Activated T-cell treated with anti-CD3 and anti-CD28 coated beads, Interleukin-2, amount 50 U/mL, for 1 hour (primary cell): ENCODE measurements at regions not wholly inside any gene's neighbourhood (a gene's known extent, or its start where the extent isn't known, plus 50 kb on each side); places are given as distances from the start of the nearest gene placed in this dataset.
A peak's percentile ranks its signal among the peaks of the same experiment; 100 is the strongest.
"Not testable (repeated sequence)": the region's sequence is repeated elsewhere in the genome, so short reads cannot be mapped to it uniquely, and the experiment has no call there.

Source experiments
- DNase-seq: peaks from one replicate; pipeline ENCODE4 v3.0.0-alpha.2; 2020

DNA sequence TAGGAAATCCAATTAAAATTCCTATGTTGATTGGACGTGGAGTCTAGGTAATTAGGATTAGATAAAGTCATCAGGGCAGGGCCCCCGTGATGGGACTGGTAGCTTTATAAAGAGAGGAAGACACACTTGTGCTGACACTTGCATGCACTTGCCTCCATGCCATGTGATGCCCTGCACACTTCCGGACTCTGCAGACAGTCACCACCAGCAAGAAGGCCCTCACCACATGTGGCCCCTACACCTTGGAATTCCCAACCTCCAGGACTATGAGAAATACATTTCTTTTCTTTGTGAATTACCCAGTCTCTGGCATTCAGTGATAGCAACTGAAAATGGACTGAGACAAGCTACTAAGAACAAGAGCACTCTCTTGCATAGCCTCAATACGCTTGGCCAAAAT, 90.6 kb downstream of the CRYGS start:
- no peak for DNase-seq

DNA sequence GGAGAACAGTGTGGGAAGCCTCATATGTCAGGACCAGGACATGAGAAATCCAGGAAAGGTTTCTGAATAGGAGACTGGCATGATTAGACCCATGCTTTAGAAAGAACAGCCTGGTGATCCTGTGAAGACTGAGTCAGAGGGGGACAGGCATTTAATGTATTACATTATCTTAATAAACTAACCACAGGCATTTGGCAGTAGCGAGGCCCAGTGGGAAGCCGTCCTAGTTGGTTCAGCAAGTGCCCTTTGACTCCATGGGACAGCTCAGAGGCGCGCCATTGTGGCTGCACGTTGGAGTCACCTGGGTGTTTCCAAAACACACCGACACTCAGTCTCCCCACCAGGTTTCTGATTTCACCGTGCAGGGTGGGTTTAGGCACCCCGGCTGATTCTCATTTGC, 90.5 kb upstream of the DGKG start:
- no peak for DNase-seq

DNA sequence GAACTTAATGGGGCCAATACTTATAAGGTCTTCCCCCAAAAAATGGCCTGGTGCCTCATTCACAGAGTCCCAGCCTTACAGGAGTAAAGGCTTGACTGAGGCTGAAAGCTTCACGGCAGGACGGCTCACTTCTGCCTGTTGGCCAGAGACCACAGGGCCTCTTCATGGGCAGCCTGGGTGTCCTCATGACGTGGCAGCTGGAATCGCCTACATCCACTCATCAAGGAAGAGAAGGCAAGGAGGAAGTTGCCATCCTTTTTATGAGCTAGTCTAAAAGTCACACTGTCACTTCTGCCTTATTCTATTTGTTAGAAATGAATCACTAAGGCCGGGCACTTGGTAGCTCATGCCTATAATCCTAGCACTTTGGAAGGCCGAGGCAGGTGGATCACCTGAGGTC, 89.3 kb upstream of the DGKG start:
- no peak for DNase-seq

DNA sequence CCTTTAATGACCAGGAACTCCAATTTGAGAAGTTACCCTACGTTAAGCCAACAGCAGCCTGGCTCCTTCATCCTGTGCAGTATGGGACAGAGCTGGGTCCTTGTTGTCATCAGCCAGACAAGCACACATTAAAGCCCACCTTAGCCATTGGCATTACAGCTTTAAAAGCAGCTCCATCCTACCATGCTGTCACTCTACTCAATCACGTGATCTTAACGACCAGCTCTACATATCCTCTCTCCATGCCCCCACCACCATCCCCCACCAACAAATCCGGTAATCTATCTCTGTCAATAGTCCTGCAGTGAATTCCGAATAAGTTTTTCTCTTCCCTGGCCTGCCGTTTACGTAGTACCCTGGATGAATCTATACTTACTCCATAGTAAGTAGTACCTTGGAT, 82.9 kb upstream of the DGKG start:
- no peak for DNase-seq

GRCh38 chr3:186444288-186444687, 82.3 kb upstream of the DGKG start:
- no peak for DNase-seq

DNA sequence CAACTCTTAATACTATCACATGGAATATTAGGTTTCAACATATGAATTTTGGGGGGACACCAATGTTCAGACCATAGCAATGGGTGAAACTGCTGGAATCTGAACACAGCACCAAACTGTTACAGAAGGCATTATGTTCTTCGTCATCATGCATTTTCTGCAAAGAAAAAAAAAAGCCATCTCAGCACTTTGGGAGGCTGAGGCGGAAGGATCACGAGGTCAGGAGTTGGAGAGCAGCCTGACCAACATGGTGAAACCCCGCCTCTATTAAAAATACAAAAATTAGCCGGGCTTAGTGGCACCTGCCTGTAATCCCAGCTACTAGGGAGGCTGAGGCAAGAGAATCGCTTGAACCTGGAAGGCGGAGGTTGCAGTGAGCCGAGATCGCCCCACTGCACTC, 80.9 kb upstream of the DGKG start:
- not testable (repeated sequence) for DNase-seq

DNA sequence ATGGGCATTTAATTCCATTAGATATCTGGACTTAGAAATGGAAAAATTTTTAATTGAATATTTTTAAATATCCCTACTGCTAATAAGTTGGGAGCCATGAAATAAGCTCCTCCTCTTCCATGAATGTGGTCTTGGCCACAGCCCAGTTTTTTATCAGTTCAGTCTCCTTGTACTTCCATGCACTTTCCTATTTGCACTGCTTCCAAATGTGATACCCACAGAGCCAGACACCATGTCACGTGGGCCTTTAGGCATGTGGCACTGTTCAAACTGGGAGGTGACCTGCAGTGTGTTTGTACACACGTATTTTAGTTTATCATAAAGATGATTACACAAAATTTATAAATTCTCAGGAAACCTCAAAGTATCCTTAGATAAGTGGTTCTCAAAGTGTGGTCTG, 80.1 kb upstream of the DGKG start:
- no peak for DNase-seq

- DNase-seq, result no peak
Measured at GRCh38 chr3:186440891-186441290, 78.9 kb upstream of the DGKG start.

DNA sequence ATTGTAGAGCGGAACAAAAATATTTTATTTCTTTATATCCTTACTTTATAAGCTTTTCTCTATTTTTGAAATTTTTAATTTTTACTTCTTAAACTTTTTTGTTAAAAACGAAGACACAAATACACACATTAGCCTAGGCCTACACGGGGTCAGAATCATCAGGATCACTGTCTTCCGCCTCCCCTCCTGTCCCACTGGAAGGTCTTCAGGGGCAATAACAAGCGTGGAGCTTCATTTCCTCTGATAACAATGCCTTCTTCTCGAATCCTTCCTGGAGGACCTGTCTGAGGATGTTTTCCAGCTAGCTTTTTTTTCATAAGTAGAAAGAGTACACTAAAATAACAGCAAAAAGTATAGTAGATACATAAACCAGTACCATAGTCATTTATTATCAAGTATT, 77.7 kb upstream of the DGKG start:
- no peak for DNase-seq

DNA sequence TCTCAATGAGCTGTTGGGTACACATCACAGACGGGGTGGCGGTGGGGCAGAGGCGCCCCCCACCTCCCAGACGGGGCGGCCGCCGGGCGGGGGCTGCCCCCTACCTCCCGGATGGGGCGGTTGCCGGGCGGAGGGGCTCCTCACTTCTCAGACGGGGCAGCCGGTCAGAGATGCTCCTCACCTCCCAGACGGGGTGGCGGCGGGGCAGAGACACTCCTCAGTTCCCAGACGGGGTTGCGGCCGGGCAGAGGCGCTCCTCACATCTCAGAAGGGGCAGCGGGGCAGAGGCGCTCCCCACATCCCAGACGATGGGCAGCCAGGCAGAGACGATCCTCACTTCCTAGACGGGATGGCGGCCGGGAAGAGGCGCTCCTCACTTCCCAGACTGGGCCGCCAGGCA, 73.3 kb upstream of the DGKG start:
- not testable (repeated sequence) for DNase-seq

GRCh38 chr3:186432944-186433732, 71.1 kb upstream of the DGKG start:
- no peak for DNase-seq

DNA sequence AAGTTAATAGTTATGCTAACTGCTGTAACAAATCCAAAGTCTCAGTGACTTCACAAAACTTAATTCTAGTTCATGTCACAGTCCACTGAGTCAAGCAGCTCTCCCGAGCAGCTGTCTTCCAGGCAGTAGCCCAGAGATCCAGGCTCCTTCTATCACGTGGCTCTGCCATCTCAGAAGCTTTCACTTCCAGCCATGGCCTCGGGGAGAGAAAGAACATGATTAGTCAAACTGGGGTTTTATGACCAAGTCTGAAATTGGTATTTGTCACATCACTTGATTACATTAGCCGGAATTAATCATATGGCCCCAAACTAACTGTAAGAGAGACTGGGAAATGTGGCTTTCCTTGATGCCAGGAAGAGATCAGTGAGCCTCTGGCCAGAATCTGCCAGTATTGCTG, 70.2 kb upstream of the DGKG start:
- DNase-seq, result no peak

GRCh38 chr3:186427627-186428281, 65.7 kb upstream of the DGKG start:
- no peak for DNase-seq

DNA sequence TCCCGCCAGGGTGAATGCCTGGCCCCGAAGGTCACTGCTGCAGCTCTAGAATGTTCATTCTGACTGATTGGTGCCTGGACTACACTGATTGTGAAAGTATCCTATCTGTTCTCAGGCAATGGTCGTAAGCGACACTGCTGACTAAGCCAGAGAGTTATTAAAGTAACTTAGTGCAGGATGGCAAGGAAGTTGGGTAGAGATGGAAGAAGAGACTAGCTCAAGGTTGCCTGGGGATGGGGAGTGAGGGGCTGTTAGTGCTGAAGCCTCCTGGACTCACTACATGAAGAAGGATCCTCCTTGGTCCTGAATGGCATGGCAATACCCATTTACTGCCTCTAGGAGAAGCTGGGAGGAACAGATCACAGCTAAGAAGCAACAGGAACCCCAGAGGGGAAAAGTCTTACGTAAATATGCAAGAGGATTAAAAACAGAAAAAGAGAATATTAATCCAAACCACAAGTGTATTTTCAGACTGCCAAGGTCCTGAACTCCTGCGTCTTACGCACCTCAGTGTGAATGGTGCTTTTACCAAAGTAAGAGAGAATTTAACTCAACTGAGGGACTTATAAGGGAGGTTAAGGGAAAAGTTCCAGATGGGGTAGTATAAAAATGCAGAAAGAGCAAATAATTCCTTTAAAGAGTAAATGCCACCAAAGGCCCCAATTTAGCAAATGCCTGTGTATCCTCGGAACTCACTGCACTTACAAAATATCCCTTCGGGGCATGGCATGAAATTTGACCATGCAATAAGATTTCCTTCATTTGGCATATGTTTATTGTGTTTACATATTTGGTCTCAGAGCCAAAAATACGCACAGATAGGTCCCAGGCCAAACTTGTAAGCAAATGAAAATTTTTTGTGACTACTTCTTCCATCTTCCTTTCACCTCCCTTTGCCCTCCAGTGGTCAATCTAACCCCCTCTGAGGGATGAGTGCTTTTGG, 64.0 kb upstream of the DGKG start:
- DNase-seq, result no peak

DNA sequence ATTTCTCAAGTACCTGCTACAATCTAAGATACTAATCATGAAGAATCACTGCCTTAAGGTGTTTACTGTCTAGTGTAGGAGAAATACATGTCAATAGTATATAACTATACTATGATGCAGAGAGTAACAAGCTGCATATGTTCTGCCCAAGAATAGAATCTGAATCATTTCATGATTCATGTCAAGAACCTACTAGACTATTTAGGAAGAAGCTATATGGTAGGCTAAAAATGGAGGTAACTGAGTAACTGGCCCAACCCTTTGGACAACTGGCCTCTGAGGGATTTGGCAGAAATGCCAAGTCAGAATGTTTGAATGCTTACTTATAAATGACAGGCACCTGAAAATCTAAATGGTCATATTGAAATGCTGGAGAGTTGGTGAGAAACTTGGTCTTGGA, 59.9 kb upstream of the DGKG start:
- DNase-seq, result no peak

- no peak for DNase-seq
Measured at GRCh38 chr3:186418671-186419145, 56.7 kb upstream of the DGKG start.

GRCh38 chr3:186417791-186418190, 55.8 kb upstream of the DGKG start:
- no peak for DNase-seq

DNA sequence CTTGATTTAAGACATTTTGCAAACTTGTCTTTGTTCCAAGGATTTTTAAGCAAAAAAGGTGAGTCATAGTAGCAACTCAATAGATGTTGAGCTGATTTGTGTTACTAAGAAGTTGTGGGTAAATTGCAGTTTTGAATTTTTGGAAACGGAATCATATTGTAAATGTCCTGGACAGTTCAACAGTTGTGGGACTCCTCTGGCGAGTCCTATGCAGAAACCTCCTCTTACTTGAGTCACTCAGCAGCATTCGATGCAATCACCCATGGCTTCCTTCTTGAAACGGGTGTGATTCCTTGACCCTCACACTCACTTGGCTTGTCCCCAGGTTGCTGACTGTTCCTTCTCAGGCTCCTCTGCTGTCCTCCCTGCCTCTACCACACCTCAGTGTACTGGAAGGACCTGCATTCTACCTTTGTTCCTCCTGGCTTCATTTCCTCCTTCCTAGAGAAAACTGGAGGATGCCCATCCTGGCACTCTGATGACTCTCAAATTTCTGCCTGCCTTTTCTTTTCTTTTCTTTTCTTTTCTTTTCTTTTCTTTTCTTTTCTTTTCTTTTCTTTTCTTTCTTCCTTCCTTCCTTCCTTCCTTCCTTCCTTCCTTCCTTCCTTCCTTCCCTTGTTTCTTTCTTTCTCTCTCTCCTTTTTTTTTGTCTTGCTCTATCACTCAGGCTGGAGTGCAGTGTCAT, 52.8 kb upstream of the DGKG start:
- DNase-seq, result no peak

- peak; percentile 20 for DNase-seq
Measured at GRCh38 chr3:186413615-186414415, 51.8 kb upstream of the DGKG start.

- no peak for DNase-seq
Measured at GRCh38 chr3:186411994-186412393, 50.0 kb upstream of the DGKG start.
